GM23338 (cell line): ENCODE measurements at regions not wholly inside any gene's neighbourhood (a gene's known extent, or its start where the extent isn't known, plus 50 kb on each side); places are given as distances from the start of the nearest gene placed in this dataset.

Source experiments
- CREB1 ChIP-seq: fragments of 250-450 bp; sonication (Bioruptor Pico); IDR thresholded peaks from 2 replicates; pipeline ENCODE4 v1.5.0; 2020; ENCODE audit warnings: low read depth, mild to moderate bottlenecking, moderate library complexity
- EZH2 ChIP-seq: fragments of 200-600 bp; sonication (generic); IDR thresholded peaks from one replicate; pipeline ENCODE4 v1.8.0; 2017; ENCODE audit warnings: antibody characterized with exemption, mild to moderate bottlenecking, low read depth; ENCODE audit not compliant: unreplicated experiment
- EZH2phosphoT487 ChIP-seq: fragments of 200-600 bp; sonication (generic); IDR thresholded peaks from one replicate; pipeline ENCODE4 v1.8.1; 2018; ENCODE audit warnings: antibody characterized with exemption; ENCODE audit not compliant: unreplicated experiment
- JUNB ChIP-seq: IDR thresholded peaks from one replicate; pipeline ENCODE4 v1.6.1; 2016; ENCODE audit warnings: antibody characterized with exemption; ENCODE audit not compliant: unreplicated experiment
- NANOG ChIP-seq: IDR thresholded peaks from 2 replicates; pipeline ENCODE4 v1.6.1; 2016; ENCODE audit warnings: antibody characterized with exemption, borderline replicate concordance
- POLR2AphosphoS5 ChIP-seq: IDR thresholded peaks from 2 replicates; pipeline ENCODE4 v1.6.1; 2016; ENCODE audit warnings: antibody characterized with exemption, low read depth
- STAT1 ChIP-seq: IDR thresholded peaks from one replicate; pipeline ENCODE4 v1.6.1; 2016; ENCODE audit warnings: antibody characterized with exemption; ENCODE audit not compliant: unreplicated experiment
- ZNF114 ChIP-seq: fragments of 250-450 bp; sonication (Bioruptor Pico); IDR thresholded peaks from 2 replicates; pipeline ENCODE4 v1.5.0; 2020; ENCODE audit warnings: mild to moderate bottlenecking, moderate library complexity
- TF ChIP-seq, protein P1 (sequence below), 2 experiments: fragments of 200-600 bp in 1 of 2; sonication (generic) in 1 of 2; conservative IDR thresholded peaks; 2 replicates each; pipeline versions ENCODE4 v1.5.1 to v1.6.1; 2016 to 2017; ENCODE audit warnings: antibody characterized with exemption in 2 of 2, low read depth in 2 of 2, mild to moderate bottlenecking in 2 of 2, moderate library complexity in 1 of 2
- TF ChIP-seq, protein P2 (sequence below): IDR thresholded peaks from 2 replicates; pipeline ENCODE4 v1.6.1; 2016; ENCODE audit warnings: antibody characterized with exemption
- TF ChIP-seq, protein P3 (sequence below): fragments of 250-450 bp; sonication (Bioruptor Pico); IDR thresholded peaks from 2 replicates; pipeline ENCODE4 v1.5.0; 2020; ENCODE audit warnings: mild to moderate bottlenecking, moderate library complexity

DNA sequence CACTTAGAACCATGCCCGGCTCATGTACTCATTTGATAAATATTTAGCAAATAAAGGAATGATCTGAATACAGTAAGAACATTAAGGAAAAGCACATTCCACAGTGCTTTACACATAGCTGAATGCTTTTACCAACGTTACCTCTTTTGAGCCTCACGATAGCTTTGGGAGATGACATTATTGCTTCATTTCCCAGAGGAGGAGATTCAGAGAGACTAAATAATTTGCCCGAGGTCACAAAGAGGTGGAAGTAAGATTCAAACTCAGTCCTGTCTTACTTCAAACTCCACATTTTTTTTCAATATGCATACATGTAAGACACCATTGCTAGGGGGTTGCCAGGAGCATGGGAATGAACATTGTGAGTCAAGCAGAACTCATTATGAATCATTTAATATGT, 538.5 kb downstream of the BCOR start:
- TF ChIP-seq, protein P1, sequence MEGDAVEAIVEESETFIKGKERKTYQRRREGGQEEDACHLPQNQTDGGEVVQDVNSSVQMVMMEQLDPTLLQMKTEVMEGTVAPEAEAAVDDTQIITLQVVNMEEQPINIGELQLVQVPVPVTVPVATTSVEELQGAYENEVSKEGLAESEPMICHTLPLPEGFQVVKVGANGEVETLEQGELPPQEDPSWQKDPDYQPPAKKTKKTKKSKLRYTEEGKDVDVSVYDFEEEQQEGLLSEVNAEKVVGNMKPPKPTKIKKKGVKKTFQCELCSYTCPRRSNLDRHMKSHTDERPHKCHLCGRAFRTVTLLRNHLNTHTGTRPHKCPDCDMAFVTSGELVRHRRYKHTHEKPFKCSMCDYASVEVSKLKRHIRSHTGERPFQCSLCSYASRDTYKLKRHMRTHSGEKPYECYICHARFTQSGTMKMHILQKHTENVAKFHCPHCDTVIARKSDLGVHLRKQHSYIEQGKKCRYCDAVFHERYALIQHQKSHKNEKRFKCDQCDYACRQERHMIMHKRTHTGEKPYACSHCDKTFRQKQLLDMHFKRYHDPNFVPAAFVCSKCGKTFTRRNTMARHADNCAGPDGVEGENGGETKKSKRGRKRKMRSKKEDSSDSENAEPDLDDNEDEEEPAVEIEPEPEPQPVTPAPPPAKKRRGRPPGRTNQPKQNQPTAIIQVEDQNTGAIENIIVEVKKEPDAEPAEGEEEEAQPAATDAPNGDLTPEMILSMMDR (conservative IDR thresholded peaks at IDR 0.05; ENCODE audit: low read depth in 2 of 2), result no peak
- no peak for TF ChIP-seq POLR2AphosphoS5
- TF ChIP-seq EZH2, result no peak
- no peak for TF ChIP-seq JUNB
- TF ChIP-seq EZH2phosphoT487, result no peak
- no peak for TF ChIP-seq CREB1 (CRISPR knock-in tag)
- no peak for TF ChIP-seq ZNF114 (CRISPR knock-in tag)
- TF ChIP-seq, protein P2, sequence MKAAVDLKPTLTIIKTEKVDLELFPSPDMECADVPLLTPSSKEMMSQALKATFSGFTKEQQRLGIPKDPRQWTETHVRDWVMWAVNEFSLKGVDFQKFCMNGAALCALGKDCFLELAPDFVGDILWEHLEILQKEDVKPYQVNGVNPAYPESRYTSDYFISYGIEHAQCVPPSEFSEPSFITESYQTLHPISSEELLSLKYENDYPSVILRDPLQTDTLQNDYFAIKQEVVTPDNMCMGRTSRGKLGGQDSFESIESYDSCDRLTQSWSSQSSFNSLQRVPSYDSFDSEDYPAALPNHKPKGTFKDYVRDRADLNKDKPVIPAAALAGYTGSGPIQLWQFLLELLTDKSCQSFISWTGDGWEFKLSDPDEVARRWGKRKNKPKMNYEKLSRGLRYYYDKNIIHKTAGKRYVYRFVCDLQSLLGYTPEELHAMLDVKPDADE, result no peak
- TF ChIP-seq STAT1, result no peak
- TF ChIP-seq NANOG, result no peak
- TF ChIP-seq, protein P3, sequence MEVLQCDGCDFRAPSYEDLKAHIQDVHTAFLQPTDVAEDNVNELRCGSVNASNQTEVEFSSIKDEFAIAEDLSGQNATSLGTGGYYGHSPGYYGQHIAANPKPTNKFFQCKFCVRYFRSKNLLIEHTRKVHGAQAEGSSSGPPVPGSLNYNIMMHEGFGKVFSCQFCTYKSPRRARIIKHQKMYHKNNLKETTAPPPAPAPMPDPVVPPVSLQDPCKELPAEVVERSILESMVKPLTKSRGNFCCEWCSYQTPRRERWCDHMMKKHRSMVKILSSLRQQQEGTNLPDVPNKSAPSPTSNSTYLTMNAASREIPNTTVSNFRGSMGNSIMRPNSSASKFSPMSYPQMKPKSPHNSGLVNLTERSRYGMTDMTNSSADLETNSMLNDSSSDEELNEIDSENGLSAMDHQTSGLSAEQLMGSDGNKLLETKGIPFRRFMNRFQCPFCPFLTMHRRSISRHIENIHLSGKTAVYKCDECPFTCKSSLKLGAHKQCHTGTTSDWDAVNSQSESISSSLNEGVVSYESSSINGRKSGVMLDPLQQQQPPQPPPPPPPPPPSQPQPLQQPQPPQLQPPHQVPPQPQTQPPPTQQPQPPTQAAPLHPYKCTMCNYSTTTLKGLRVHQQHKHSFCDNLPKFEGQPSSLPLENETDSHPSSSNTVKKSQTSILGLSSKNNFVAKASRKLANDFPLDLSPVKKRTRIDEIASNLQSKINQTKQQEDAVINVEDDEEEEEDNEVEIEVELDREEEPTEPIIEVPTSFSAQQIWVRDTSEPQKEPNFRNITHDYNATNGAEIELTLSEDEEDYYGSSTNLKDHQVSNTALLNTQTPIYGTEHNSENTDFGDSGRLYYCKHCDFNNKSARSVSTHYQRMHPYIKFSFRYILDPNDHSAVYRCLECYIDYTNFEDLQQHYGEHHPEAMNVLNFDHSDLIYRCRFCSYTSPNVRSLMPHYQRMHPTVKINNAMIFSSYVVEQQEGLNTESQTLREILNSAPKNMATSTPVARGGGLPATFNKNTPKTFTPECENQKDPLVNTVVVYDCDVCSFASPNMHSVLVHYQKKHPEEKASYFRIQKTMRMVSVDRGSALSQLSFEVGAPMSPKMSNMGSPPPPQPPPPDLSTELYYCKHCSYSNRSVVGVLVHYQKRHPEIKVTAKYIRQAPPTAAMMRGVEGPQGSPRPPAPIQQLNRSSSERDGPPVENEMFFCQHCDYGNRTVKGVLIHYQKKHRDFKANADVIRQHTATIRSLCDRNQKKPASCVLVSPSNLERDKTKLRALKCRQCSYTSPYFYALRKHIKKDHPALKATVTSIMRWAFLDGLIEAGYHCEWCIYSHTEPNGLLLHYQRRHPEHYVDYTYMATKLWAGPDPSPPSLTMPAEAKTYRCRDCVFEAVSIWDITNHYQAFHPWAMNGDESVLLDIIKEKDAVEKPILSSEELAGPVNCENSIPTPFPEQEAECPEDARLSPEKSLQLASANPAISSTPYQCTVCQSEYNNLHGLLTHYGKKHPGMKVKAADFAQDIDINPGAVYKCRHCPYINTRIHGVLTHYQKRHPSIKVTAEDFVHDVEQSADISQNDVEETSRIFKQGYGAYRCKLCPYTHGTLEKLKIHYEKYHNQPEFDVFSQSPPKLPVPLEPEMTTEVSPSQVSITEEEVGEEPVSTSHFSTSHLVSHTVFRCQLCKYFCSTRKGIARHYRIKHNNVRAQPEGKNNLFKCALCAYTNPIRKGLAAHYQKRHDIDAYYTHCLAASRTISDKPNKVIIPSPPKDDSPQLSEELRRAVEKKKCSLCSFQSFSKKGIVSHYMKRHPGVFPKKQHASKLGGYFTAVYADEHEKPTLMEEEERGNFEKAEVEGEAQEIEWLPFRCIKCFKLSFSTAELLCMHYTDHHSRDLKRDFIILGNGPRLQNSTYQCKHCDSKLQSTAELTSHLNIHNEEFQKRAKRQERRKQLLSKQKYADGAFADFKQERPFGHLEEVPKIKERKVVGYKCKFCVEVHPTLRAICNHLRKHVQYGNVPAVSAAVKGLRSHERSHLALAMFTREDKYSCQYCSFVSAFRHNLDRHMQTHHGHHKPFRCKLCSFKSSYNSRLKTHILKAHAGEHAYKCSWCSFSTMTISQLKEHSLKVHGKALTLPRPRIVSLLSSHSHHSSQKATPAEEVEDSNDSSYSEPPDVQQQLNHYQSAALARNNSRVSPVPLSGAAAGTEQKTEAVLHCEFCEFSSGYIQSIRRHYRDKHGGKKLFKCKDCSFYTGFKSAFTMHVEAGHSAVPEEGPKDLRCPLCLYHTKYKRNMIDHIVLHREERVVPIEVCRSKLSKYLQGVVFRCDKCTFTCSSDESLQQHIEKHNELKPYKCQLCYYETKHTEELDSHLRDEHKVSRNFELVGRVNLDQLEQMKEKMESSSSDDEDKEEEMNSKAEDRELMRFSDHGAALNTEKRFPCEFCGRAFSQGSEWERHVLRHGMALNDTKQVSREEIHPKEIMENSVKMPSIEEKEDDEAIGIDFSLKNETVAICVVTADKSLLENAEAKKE (CRISPR knock-in tag), result no peak
